ENCODE measurements at regions not wholly inside any gene's neighbourhood (a gene's known extent, or its start where the extent isn't known, plus 50 kb on each side); places are given as distances from the start of the nearest gene placed in this dataset.

- peak; percentile 81 for DNase-seq
These were observed 127.7 kb upstream of the LRFN2 start for GRCh38 chr6:40714576-40715564.

GRCh38 chr6:40714143-40714542 is 127.0 kb upstream of the LRFN2 start:
- DNase-seq = no peak

GRCh38 chr6:40713002-40713719 is 126.0 kb upstream of the LRFN2 start:
- DNase-seq = no peak

- DNase-seq = peak; percentile 76
These were observed 123.6 kb upstream of the LRFN2 start for GRCh38 chr6:40710626-40711330.

- no peak for DNase-seq
These were observed 120.9 kb upstream of the LRFN2 start for GRCh38 chr6:40708049-40708448.

- no peak for DNase-seq
These were observed 119.0 kb upstream of the LRFN2 start for GRCh38 chr6:40706178-40706577.

GRCh38 chr6:40705354-40705753 is 118.2 kb upstream of the LRFN2 start:
- DNase-seq = no peak

GRCh38 chr6:40701352-40702007 is 114.3 kb upstream of the LRFN2 start:
- no peak for DNase-seq

- no peak for DNase-seq
These were observed 112.9 kb upstream of the LRFN2 start for GRCh38 chr6:40700006-40700580.

- DNase-seq = peak; percentile 83
These were observed 108.7 kb upstream of the LRFN2 start for GRCh38 chr6:40695750-40696415.

GRCh38 chr6:40695114-40695513 is 108.0 kb upstream of the LRFN2 start:
- no peak for DNase-seq

- no peak for DNase-seq
These were observed 106.6 kb upstream of the LRFN2 start for GRCh38 chr6:40693768-40694167.

- no peak for DNase-seq
These were observed 105.2 kb upstream of the LRFN2 start for GRCh38 chr6:40692337-40692736.

GRCh38 chr6:40689185-40689584 is 102.0 kb upstream of the LRFN2 start:
- DNase-seq = no peak

- peak; percentile 84 for DNase-seq
These were observed 101.1 kb upstream of the LRFN2 start for GRCh38 chr6:40688214-40688761.

- DNase-seq = no peak
These were observed 98.7 kb upstream of the LRFN2 start for GRCh38 chr6:40685862-40686261.

GRCh38 chr6:40681622-40682021 is 94.5 kb upstream of the LRFN2 start:
- DNase-seq = no peak

- no peak for DNase-seq
These were observed 91.8 kb upstream of the LRFN2 start for GRCh38 chr6:40678941-40679340.

GRCh38 chr6:40674170-40674569 is 87.0 kb upstream of the LRFN2 start:
- peak; percentile 29 for DNase-seq

GRCh38 chr6:40672087-40672486 is 84.9 kb upstream of the LRFN2 start:
- peak; percentile 97 for DNase-seq

- DNase-seq = no peak
These were observed 84.5 kb upstream of the LRFN2 start for GRCh38 chr6:40671694-40672050.

Data from NCI-H2029 treated with DMSO at 0.1 percent for 48 hours (cell line).